ENCODE measurements at regions not wholly inside any gene's neighbourhood (a gene's known extent, or its start where the extent isn't known, plus 50 kb on each side); places are given as distances from the start of the nearest gene placed in this dataset.
A peak's percentile ranks its signal among the peaks of the same experiment; 100 is the strongest.
"Not testable (repeated sequence)": the region's sequence is repeated elsewhere in the genome, so short reads cannot be mapped to it uniquely, and the experiment has no call there.

DNA sequence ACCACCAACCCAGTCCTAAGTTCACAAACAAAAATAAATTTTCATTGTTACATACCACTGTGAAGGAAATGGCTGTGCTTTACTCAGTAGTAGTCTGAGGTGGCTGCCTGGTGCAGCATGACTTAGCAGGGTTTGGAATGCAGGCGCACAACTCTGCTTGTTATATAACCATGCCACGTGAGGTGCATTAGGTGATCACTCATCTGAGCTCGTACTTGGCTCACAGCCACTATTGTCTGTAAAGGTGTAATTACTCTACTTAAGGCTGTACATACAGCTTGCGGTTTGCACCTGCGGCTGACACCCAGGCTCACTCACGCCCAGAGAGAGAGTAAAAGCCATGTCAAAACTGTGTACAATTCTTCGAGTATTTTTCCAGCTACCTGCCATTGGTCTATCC, 599.4 kb downstream of the LTN1 start:
- no peaks in the 10 kb centered on the region for H3K4me1 ChIP-seq (ENCODE audit: control extremely low read depth in 1 of 4, control insufficient read depth in 4 of 4, insufficient read depth in 4 of 4, low read length in 3 of 4)
- no peaks in the 10 kb centered on the region for H3K27me3 ChIP-seq (replicated peaks in 2 of 5; ENCODE audit: control insufficient read depth in 4 of 5, insufficient read depth in 5 of 5, low read length in 4 of 5)
- DNase-seq: no peak
- CTCF ChIA-PET: no interaction called here
- H3K9me3 ChIP-seq (ENCODE audit: control extremely low read depth in 1 of 5, control insufficient read depth in 4 of 5, insufficient read depth in 2 of 5, low read depth in 1 of 5, low read length in 4 of 5): peaks cover 0 to 6% (median 4%) of the 10 kb centered on the region in 5 experiments
- H3K4me3 ChIP-seq (ENCODE audit: control insufficient read depth in 1 of 7, extremely low read depth in 1 of 7, insufficient read depth in 4 of 7, low read depth in 2 of 7, low read length in 6 of 7): no peak overlapping the region
- no peaks in the 10 kb centered on the region for H3K36me3 ChIP-seq (ENCODE audit: control insufficient read depth in 4 of 4, insufficient read depth in 4 of 4, low read length in 3 of 4)
- 93% methylated on average over 5 of the region's 7 CpGs for WGBS (ENCODE audit: insufficient coverage)
- POLR2A ChIA-PET: no interaction called here
- no peak overlapping the region for H3K27ac ChIP-seq (ENCODE audit: insufficient read depth in 1 of 2, low read depth in 1 of 2, low read length in 2 of 2, poor library complexity in 1 of 2, severe bottlenecking in 2 of 2)

DNA sequence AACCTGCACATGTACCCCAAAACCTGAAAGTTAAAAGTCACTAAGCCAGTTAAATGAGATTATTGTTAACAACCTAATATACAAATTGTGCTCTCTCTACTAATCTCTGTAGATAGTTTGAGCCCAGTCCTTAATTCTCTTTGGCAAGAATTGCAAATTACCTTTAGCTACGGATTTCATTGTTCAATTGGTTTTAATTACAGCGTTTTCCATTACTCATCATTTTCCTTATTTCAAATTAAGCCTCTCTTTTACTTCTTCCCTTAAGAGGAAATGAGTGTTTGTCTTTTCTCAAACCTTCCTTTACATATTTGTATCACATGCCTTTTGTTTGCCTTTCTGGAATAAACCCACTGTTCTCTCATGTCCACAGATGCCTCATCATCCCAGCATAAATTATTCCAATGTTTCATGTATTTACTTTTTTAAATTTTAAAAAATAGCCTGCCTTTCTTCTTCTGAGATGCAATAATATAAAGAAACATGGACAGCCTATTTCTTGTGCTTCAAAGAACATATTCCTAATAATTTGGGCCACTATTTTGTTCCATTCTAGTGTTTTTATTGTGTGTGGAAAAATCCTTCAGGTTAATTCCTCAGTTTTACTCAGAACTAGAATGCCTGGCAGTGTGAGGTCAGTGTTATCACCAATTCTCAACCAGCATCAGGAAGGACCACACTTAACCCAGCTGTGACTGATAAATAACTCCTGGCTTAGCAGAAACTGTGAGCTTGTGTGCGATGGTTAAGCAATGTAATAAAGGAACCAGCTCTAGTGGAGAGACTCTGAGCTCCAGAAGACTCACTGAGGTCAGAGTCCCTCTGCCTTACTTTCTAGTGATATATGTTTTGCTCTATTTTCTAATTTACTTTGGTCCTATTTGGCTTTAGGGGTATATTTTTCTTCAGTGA, 600.5 kb downstream of the LTN1 start:
- WGBS (ENCODE audit: insufficient coverage): 94% methylated on average over 3 of the region's 3 CpGs
- H3K27ac ChIP-seq (ENCODE audit: insufficient read depth in 1 of 2, low read depth in 1 of 2, low read length in 2 of 2, poor library complexity in 1 of 2, severe bottlenecking in 2 of 2): no peak overlapping the region
- POLR2A ChIA-PET: no interaction called here
- CTCF ChIA-PET: no interaction called here
- DNase-seq: peak; percentile 15 to 73 (median 48)
- H3K4me1 ChIP-seq (ENCODE audit: control extremely low read depth in 1 of 4, control insufficient read depth in 4 of 4, insufficient read depth in 4 of 4, low read length in 3 of 4): no peaks in the 10 kb centered on the region
- no peak overlapping the region for H3K4me3 ChIP-seq (ENCODE audit: control insufficient read depth in 1 of 7, extremely low read depth in 1 of 7, insufficient read depth in 4 of 7, low read depth in 2 of 7, low read length in 6 of 7)
- no peaks in the 10 kb centered on the region for H3K36me3 ChIP-seq (ENCODE audit: control insufficient read depth in 4 of 4, insufficient read depth in 4 of 4, low read length in 3 of 4)
- peaks cover 0 to 6% (median 4%) of the 10 kb centered on the region in 5 experiments for H3K9me3 ChIP-seq (ENCODE audit: control extremely low read depth in 1 of 5, control insufficient read depth in 4 of 5, insufficient read depth in 2 of 5, low read depth in 1 of 5, low read length in 4 of 5)
- no peaks in the 10 kb centered on the region for H3K27me3 ChIP-seq (replicated peaks in 2 of 5; ENCODE audit: control insufficient read depth in 4 of 5, insufficient read depth in 5 of 5, low read length in 4 of 5)

DNA sequence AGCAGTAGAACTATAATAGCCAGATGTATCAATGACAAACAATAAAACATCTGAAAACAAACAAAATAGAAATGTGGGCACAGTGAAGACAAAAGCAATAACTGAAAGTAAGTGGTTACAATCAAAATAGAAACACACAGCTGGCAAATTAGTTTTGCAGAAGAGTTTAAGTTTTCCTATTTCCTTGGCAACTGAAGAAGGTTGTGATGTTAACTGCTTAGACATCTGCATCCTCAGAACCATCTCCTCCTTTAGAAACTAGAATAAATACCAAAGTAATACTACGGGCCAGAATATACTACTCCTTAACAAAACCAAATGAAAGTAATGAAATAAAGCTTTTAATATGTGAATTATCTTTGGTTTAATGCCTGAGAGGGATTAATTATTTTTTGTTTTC, 605.5 kb downstream of the LTN1 start:
- Histone ChIP-seq H3K4me3 (ENCODE audit: control insufficient read depth in 1 of 7, extremely low read depth in 1 of 7, insufficient read depth in 4 of 7, low read depth in 2 of 7, low read length in 6 of 7) (no peak overlapping the region), H3K27ac (ENCODE audit: insufficient read depth in 1 of 2, low read depth in 1 of 2, low read length in 2 of 2, poor library complexity in 1 of 2, severe bottlenecking in 2 of 2) (no peak overlapping the region), H3K9me3 (ENCODE audit: control extremely low read depth in 1 of 5, control insufficient read depth in 4 of 5, insufficient read depth in 2 of 5, low read depth in 1 of 5, low read length in 4 of 5) (no peaks in the 10 kb centered on the region), H3K27me3 (replicated peaks in 2 of 5; ENCODE audit: control insufficient read depth in 4 of 5, insufficient read depth in 5 of 5, low read length in 4 of 5) (no peaks in the 10 kb centered on the region), H3K4me1 (ENCODE audit: control extremely low read depth in 1 of 4, control insufficient read depth in 4 of 4, insufficient read depth in 4 of 4, low read length in 3 of 4) (no peaks in the 10 kb centered on the region), H3K36me3 (ENCODE audit: control insufficient read depth in 4 of 4, insufficient read depth in 4 of 4, low read length in 3 of 4) (no peaks in the 10 kb centered on the region)
- ChIA-PET CTCF (no interaction called here), POLR2A (no interaction called here)
- no peak for DNase-seq
- WGBS (ENCODE audit: insufficient coverage): no CpG with 5 or more reads among the region's 1 CpG

DNA sequence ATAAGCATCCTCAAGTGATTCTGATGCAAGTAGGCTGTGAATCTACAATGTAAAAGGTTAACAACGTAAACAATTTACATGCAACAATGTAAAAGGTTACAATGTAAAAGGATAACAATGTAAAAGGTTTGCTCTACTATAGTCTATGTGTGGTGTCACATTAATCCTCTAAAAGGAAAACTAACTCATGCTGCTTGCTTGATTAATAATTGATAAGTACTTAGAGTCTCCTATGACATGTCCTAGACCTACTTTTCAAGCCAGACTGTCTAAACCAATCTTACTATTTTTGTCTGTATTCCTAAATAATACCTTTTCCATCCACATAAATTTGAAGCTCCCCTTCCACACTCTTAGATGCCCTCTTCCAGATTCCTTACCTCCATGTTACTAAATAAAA, 606.8 kb downstream of the LTN1 start:
- Histone ChIP-seq H3K9me3 (ENCODE audit: control extremely low read depth in 1 of 5, control insufficient read depth in 4 of 5, insufficient read depth in 2 of 5, low read depth in 1 of 5, low read length in 4 of 5) (no peaks in the 10 kb centered on the region), H3K36me3 (ENCODE audit: control insufficient read depth in 4 of 4, insufficient read depth in 4 of 4, low read length in 3 of 4) (no peaks in the 10 kb centered on the region), H3K4me1 (ENCODE audit: control extremely low read depth in 1 of 4, control insufficient read depth in 4 of 4, insufficient read depth in 4 of 4, low read length in 3 of 4) (no peaks in the 10 kb centered on the region), H3K27ac (ENCODE audit: insufficient read depth in 1 of 2, low read depth in 1 of 2, low read length in 2 of 2, poor library complexity in 1 of 2, severe bottlenecking in 2 of 2) (no peak overlapping the region), H3K4me3 (ENCODE audit: control insufficient read depth in 1 of 7, extremely low read depth in 1 of 7, insufficient read depth in 4 of 7, low read depth in 2 of 7, low read length in 6 of 7) (no peak overlapping the region), H3K27me3 (replicated peaks in 2 of 5; ENCODE audit: control insufficient read depth in 4 of 5, insufficient read depth in 5 of 5, low read length in 4 of 5) (no peaks in the 10 kb centered on the region)
- no CpG with 5 or more reads among the region's 1 CpG for WGBS (ENCODE audit: insufficient coverage)
- CTCF ChIA-PET: no interaction called here
- DNase-seq: no peak
- POLR2A ChIA-PET: no interaction called here

DNA sequence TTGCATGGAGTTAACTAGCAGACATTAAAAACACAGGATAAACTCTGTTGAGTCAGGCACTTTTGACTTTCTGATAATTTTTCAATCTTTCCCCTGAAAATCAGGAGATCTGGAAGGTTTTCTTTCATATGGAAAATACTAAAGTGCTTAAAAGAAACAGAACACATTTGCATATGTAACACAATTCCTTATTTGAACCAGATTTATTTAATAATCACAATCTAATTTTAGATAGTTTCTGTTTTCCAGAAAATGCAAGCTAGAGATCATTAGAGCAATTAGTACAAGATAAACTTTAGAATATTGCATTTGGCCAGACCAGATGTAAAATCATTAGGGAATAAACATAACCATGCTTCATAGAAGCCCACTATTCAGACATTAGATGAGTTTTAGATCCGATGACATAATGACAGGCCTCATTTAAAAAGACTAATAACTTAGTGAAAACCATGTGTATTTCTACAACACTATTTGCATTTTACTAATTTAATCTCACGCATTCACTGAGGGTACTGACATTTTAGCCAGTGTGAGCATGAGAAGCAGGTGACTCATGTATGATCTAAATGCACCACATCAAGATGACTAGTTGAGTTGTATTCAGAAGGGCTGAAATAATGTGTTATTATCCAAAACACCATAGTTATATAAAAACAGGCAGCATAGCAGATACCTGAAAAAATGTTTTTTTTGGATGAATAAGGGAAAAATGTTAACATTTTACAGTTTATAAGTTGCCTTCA, 611.5 kb downstream of the LTN1 start:
- DNase-seq; H3K4me1 ChIP-seq (ENCODE audit: control extremely low read depth in 1 of 4, control insufficient read depth in 4 of 4, insufficient read depth in 4 of 4, low read length in 3 of 4): not testable (repeated sequence)
- WGBS (ENCODE audit: insufficient coverage): no CpG with 5 or more reads among the region's 2 CpGs

DNA sequence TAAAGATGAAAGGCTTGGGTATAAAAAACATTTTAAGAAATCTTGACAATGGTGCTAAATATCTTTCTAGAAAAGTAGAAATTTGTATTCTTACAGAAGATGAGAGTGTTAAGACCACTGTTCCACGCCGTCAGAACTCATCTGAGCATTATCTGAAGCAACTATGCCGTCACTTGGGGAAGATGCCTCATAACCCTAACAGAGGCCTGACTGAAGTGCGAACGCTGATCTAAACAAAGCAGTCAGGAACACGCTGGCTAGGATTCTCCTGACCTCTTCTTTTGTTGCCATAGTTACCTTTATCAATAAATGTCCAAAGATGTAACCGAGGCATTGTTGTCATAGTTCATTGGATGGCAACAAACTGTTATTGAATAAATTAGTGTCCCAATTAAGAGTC, 612.4 kb downstream of the LTN1 start:
- ChIA-PET POLR2A (no interaction called here), CTCF (no interaction called here)
- Histone ChIP-seq H3K27me3 (replicated peaks in 2 of 5; ENCODE audit: control insufficient read depth in 4 of 5, insufficient read depth in 5 of 5, low read length in 4 of 5) (no peaks in the 10 kb centered on the region), H3K4me3 (ENCODE audit: control insufficient read depth in 1 of 7, extremely low read depth in 1 of 7, insufficient read depth in 4 of 7, low read depth in 2 of 7, low read length in 6 of 7) (no peak overlapping the region), H3K9me3 (ENCODE audit: control extremely low read depth in 1 of 5, control insufficient read depth in 4 of 5, insufficient read depth in 2 of 5, low read depth in 1 of 5, low read length in 4 of 5) (peaks cover 0 to 1% (median 0%) of the 10 kb centered on the region in 5 experiments), H3K27ac (ENCODE audit: insufficient read depth in 1 of 2, low read depth in 1 of 2, low read length in 2 of 2, poor library complexity in 1 of 2, severe bottlenecking in 2 of 2) (no peak overlapping the region), H3K4me1 (ENCODE audit: control extremely low read depth in 1 of 4, control insufficient read depth in 4 of 4, insufficient read depth in 4 of 4, low read length in 3 of 4) (no peaks in the 10 kb centered on the region), H3K36me3 (ENCODE audit: control insufficient read depth in 4 of 4, insufficient read depth in 4 of 4, low read length in 3 of 4) (no peaks in the 10 kb centered on the region)
- DNase-seq: no peak
- WGBS (ENCODE audit: insufficient coverage): 97% methylated on average over 6 of the region's 7 CpGs

More for the DNA sequence above, 611.5 kb downstream of the LTN1 start:
- H3K36me3 ChIP-seq (ENCODE audit: control insufficient read depth in 4 of 4, insufficient read depth in 4 of 4, low read length in 3 of 4); POLR2A ChIA-PET; CTCF ChIA-PET; H3K4me3 ChIP-seq (ENCODE audit: control insufficient read depth in 1 of 7, extremely low read depth in 1 of 7, insufficient read depth in 4 of 7, low read depth in 2 of 7, low read length in 6 of 7); H3K27me3 ChIP-seq (replicated peaks in 2 of 5; ENCODE audit: control insufficient read depth in 4 of 5, insufficient read depth in 5 of 5, low read length in 4 of 5); H3K9me3 ChIP-seq (ENCODE audit: control extremely low read depth in 1 of 5, control insufficient read depth in 4 of 5, insufficient read depth in 2 of 5, low read depth in 1 of 5, low read length in 4 of 5); H3K27ac ChIP-seq (ENCODE audit: insufficient read depth in 1 of 2, low read depth in 1 of 2, low read length in 2 of 2, poor library complexity in 1 of 2, severe bottlenecking in 2 of 2): not testable (repeated sequence)

DNA sequence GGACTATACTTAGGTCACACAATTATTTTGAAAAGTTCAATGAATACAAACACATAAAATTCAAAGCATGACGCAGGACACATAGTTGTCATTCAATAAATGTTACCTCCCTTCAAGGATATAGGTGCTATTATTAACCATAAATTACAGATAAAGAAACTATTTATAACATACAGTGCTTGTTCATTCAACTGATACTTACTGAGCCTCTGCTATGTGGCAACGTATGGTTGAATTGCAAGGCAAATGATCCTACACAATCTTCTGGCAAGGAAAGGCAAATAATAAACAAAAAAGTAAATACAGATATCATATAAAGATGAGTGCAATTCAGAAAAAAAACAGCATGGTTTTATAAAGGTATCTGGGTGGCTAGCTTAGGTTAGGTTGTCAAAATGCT, 614.7 kb downstream of the LTN1 start:
- no peaks in the 10 kb centered on the region for H3K4me1 ChIP-seq (ENCODE audit: control extremely low read depth in 1 of 4, control insufficient read depth in 4 of 4, insufficient read depth in 4 of 4, low read length in 3 of 4)
- no peak overlapping the region for H3K4me3 ChIP-seq (ENCODE audit: control insufficient read depth in 1 of 7, extremely low read depth in 1 of 7, insufficient read depth in 4 of 7, low read depth in 2 of 7, low read length in 6 of 7)
- H3K27me3 ChIP-seq (replicated peaks in 2 of 5; ENCODE audit: control insufficient read depth in 4 of 5, insufficient read depth in 5 of 5, low read length in 4 of 5): no peaks in the 10 kb centered on the region
- H3K9me3 ChIP-seq (ENCODE audit: control extremely low read depth in 1 of 5, control insufficient read depth in 4 of 5, insufficient read depth in 2 of 5, low read depth in 1 of 5, low read length in 4 of 5): peaks cover 0 to 1% (median 0%) of the 10 kb centered on the region in 5 experiments
- no peaks in the 10 kb centered on the region for H3K36me3 ChIP-seq (ENCODE audit: control insufficient read depth in 4 of 4, insufficient read depth in 4 of 4, low read length in 3 of 4)
- DNase-seq: no peak
- WGBS (ENCODE audit: insufficient coverage): 100% methylated on average over 1 of the region's 2 CpGs
- ChIA-PET POLR2A (no interaction called here), CTCF (no interaction called here)
- H3K27ac ChIP-seq (ENCODE audit: insufficient read depth in 1 of 2, low read depth in 1 of 2, low read length in 2 of 2, poor library complexity in 1 of 2, severe bottlenecking in 2 of 2): no peak overlapping the region

Data from common myeloid progenitor, CD34-positive (primary cell).